DND-41 (cell line): ENCODE measurements at regions not wholly inside any gene's neighbourhood (a gene's known extent, or its start where the extent isn't known, plus 50 kb on each side); places are given as distances from the start of the nearest gene placed in this dataset.

ENCODE experiments used
- EZH2 ChIP-seq: IDR thresholded peaks from 3 replicates; pipeline ENCODE4 v1.6.1; 2012; ENCODE audit warnings: borderline replicate concordance, low read depth, mild to moderate bottlenecking, moderate library complexity, low read length, inconsistent platforms; ENCODE audit not compliant: severe bottlenecking
- TF ChIP-seq, protein P1 (sequence below): IDR thresholded peaks from 2 replicates; pipeline ENCODE4 v1.5.1; 2012; ENCODE audit warnings: borderline replicate concordance, low read length, moderate library complexity, mild to moderate bottlenecking; ENCODE audit not compliant: poor library complexity, severe bottlenecking; ENCODE audit errors: extremely low read depth

- TF ChIP-seq, protein P1, sequence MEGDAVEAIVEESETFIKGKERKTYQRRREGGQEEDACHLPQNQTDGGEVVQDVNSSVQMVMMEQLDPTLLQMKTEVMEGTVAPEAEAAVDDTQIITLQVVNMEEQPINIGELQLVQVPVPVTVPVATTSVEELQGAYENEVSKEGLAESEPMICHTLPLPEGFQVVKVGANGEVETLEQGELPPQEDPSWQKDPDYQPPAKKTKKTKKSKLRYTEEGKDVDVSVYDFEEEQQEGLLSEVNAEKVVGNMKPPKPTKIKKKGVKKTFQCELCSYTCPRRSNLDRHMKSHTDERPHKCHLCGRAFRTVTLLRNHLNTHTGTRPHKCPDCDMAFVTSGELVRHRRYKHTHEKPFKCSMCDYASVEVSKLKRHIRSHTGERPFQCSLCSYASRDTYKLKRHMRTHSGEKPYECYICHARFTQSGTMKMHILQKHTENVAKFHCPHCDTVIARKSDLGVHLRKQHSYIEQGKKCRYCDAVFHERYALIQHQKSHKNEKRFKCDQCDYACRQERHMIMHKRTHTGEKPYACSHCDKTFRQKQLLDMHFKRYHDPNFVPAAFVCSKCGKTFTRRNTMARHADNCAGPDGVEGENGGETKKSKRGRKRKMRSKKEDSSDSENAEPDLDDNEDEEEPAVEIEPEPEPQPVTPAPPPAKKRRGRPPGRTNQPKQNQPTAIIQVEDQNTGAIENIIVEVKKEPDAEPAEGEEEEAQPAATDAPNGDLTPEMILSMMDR: no peak
- TF ChIP-seq EZH2: no peak
Observed at GRCh38 chr20:41927655-41928054, 309.5 kb upstream of the CHD6 start.
